Chondrocyte (in vitro differentiated cells): ENCODE measurements at regions not wholly inside any gene's neighbourhood (a gene's known extent, or its start where the extent isn't known, plus 50 kb on each side); places are given as distances from the start of the nearest gene placed in this dataset.
A peak's percentile ranks its signal among the peaks of the same experiment; 100 is the strongest.

ENCODE experiments used
- DNase-seq: peaks from one replicate; pipeline ENCODE4 v3.0.0; 2021; ENCODE audit warnings: mixed read lengths, low spot score
- H3K27ac Mint-ChIP-seq: one replicate; pipeline ENCODE4 v1.8.0; 2021; ENCODE audit warnings: mild to moderate bottlenecking, moderate library complexity, mixed read lengths; ENCODE audit not compliant: unreplicated experiment
- H3K27me3 Mint-ChIP-seq: 2 replicates; pipeline ENCODE4 v1.8.0; 2021; ENCODE audit warnings: low read depth, mixed read lengths
- H3K36me3 Mint-ChIP-seq: 2 replicates; pipeline ENCODE4 v1.8.0; 2021; ENCODE audit warnings: low read depth, mixed read lengths
- H3K4me1 Mint-ChIP-seq: 2 replicates; pipeline ENCODE4 v1.8.0; 2021; ENCODE audit warnings: low read depth, mild to moderate bottlenecking, mixed read lengths
- H3K4me3 Mint-ChIP-seq: one replicate; pipeline ENCODE4 v1.8.0; 2021; ENCODE audit warnings: mild to moderate bottlenecking, moderate library complexity, mixed read lengths; ENCODE audit not compliant: unreplicated experiment
- H3K9me3 Mint-ChIP-seq: 2 replicates; pipeline ENCODE4 v1.8.0; 2021; ENCODE audit warnings: low read depth, mixed read lengths
- CTCF ChIP-seq: fragments of 200-600 bp; sonication (generic); IDR thresholded peaks from 2 replicates; pipeline ENCODE4 v1.5.0; 2021; ENCODE audit warnings: antibody characterized with exemption, mild to moderate bottlenecking, moderate library complexity

- Mint-ChIP-seq H3K4me3 (no peak overlapping the region), H3K9me3 (peaks cover 3% of the 10 kb centered on the region), H3K4me1 (peaks cover 34% of the 10 kb centered on the region), H3K36me3 (peaks cover 2% of the 10 kb centered on the region), H3K27ac (no peak overlapping the region), H3K27me3 (peaks cover 2% of the 10 kb centered on the region)
- TF ChIP-seq CTCF = no peak
- DNase-seq = no peak
Observed at GRCh38 chr9:16099732-16100536, 547.1 kb downstream of the CCDC171 start.

GRCh38 chr9:16100537-16101091 lies 547.8 kb downstream of the CCDC171 start:
- TF ChIP-seq CTCF = no peak
- no peak overlapping the region for H3K4me3 Mint-ChIP-seq
- H3K9me3 Mint-ChIP-seq = no peaks in the 10 kb centered on the region
- peak overlapping the region; percentile 71 for H3K27ac Mint-ChIP-seq
- no peak for DNase-seq
- peaks cover 41% of the 10 kb centered on the region for H3K4me1 Mint-ChIP-seq
- H3K36me3 Mint-ChIP-seq = no peaks in the 10 kb centered on the region
- H3K27me3 Mint-ChIP-seq = no peaks in the 10 kb centered on the region

- DNase-seq = no peak
- no peak overlapping the region for H3K4me3 Mint-ChIP-seq
- H3K27me3 Mint-ChIP-seq = no peaks in the 10 kb centered on the region
- no peak for TF ChIP-seq CTCF
- H3K9me3 Mint-ChIP-seq = no peaks in the 10 kb centered on the region
- H3K4me1 Mint-ChIP-seq = peaks cover 53% of the 10 kb centered on the region
- H3K36me3 Mint-ChIP-seq = no peaks in the 10 kb centered on the region
- no peak overlapping the region for H3K27ac Mint-ChIP-seq
Observed at GRCh38 chr9:16102154-16102553, 549.3 kb downstream of the CCDC171 start.

- no peak for TF ChIP-seq CTCF
- DNase-seq = no peak
- Mint-ChIP-seq H3K9me3 (no peaks in the 10 kb centered on the region), H3K4me3 (no peak overlapping the region), H3K36me3 (no peaks in the 10 kb centered on the region), H3K27me3 (no peaks in the 10 kb centered on the region), H3K27ac (peak overlapping the region; percentile 32), H3K4me1 (peaks cover 53% of the 10 kb centered on the region)
Observed at GRCh38 chr9:16103620-16104397, 551.0 kb downstream of the CCDC171 start.
